WTC11 (cell line): ENCODE measurements at regions not wholly inside any gene's neighbourhood (a gene's known extent, or its start where the extent isn't known, plus 50 kb on each side); places are given as distances from the start of the nearest gene placed in this dataset.

ENCODE experiments used
- ATAC-seq: fragments of 200-7000 bp; cut with Tn5 transposase; 2 replicates; pipeline ENCODE4 v1.10.0; 2021; ENCODE audit warnings: mild to moderate bottlenecking, moderate library complexity
- CTCF ChIA-PET: fragments of 300-600 bp; sonication (Branson Sonifier 250); formaldehyde crosslinking; loops from one replicate; lab custom pipeline; 2021; ENCODE audit warnings: antibody characterized with exemption; lab: Charles Lee
- POLR2A ChIA-PET: fragments of 350-600 bp; sonication (Branson Sonifier 250); formaldehyde crosslinking; loops from one replicate; lab custom pipeline; 2021; ENCODE audit warnings: antibody characterized with exemption; lab: Charles Lee
- DNase-seq: peaks from one replicate; pipeline ENCODE4 v3.0.0; 2021; ENCODE audit warnings: low spot score
- H3K27ac Mint-ChIP-seq: 2 replicates; pipeline ENCODE4 v1.8.0; 2021; ENCODE audit warnings: mixed read lengths
- H3K27me3 Mint-ChIP-seq: 2 replicates; pipeline ENCODE4 v1.8.0; 2021; ENCODE audit warnings: low read depth, mild to moderate bottlenecking, moderate library complexity, mixed read lengths
- H3K36me3 Mint-ChIP-seq: 2 replicates; pipeline ENCODE4 v1.8.0; 2021; ENCODE audit warnings: mixed read lengths
- H3K4me1 Mint-ChIP-seq: 2 replicates; pipeline ENCODE4 v1.8.0; 2022; ENCODE audit warnings: mixed read lengths
- H3K4me3 Mint-ChIP-seq: 2 replicates; pipeline ENCODE4 v1.8.0; 2021; ENCODE audit warnings: mild to moderate bottlenecking, moderate library complexity, mixed read lengths
- H3K9me3 Mint-ChIP-seq: 2 replicates; pipeline ENCODE4 v1.8.0; 2021; ENCODE audit warnings: mixed read lengths
- ATF1 ChIP-seq: sonication (generic); formaldehyde crosslinking; IDR thresholded peaks from 2 replicates; pipeline ENCODE4 v1.8.1; 2023; ENCODE audit warnings: mild to moderate bottlenecking, moderate library complexity, missing genetic modification reagents
- CBFB ChIP-seq: sonication (generic); formaldehyde crosslinking; IDR thresholded peaks from 2 replicates; pipeline ENCODE4 v1.8.1; 2022; ENCODE audit warnings: mild to moderate bottlenecking, low read depth, missing genetic modification reagents
- CTCF ChIP-seq: fragments of 200-600 bp; IDR thresholded peaks from 2 replicates; pipeline ENCODE4 v1.8.0; 2022; ENCODE audit warnings: antibody characterized with exemption
- E2F1 ChIP-seq: sonication (generic); formaldehyde crosslinking; IDR thresholded peaks from 2 replicates; pipeline ENCODE4 v1.8.0; 2022; ENCODE audit warnings: mild to moderate bottlenecking, missing genetic modification reagents
- E2F4 ChIP-seq: sonication (generic); formaldehyde crosslinking; IDR thresholded peaks from 2 replicates; pipeline ENCODE4 v1.8.1; 2022; ENCODE audit warnings: low read depth, mild to moderate bottlenecking, moderate library complexity, missing genetic modification reagents, borderline replicate concordance
- ETV6 ChIP-seq: sonication (generic); formaldehyde crosslinking; IDR thresholded peaks from 2 replicates; pipeline ENCODE4 v1.8.1; 2022; ENCODE audit warnings: mild to moderate bottlenecking, missing genetic modification reagents
- FOXJ3 ChIP-seq: sonication (generic); formaldehyde crosslinking; IDR thresholded peaks from 2 replicates; pipeline ENCODE4 v1.9.0; 2021; ENCODE audit warnings: missing genetic modification reagents, mild to moderate bottlenecking, borderline replicate concordance
- GTF2I ChIP-seq: fragments of 250-450 bp; sonication (Bioruptor Pico); conservative IDR thresholded peaks from 2 replicates; pipeline ENCODE4 v1.4.0; 2021; ENCODE audit warnings: mild to moderate bottlenecking
- MLX ChIP-seq: sonication (generic); formaldehyde crosslinking; IDR thresholded peaks from 2 replicates; pipeline ENCODE4 v1.8.1; 2023; ENCODE audit warnings: mild to moderate bottlenecking, missing genetic modification reagents, moderate library complexity
- NFYB ChIP-seq: sonication (generic); formaldehyde crosslinking; conservative IDR thresholded peaks from 2 replicates; pipeline ENCODE4 v1.8.0; 2022; ENCODE audit warnings: low read depth, missing genetic modification reagents
- NR1H2 ChIP-seq: sonication (generic); formaldehyde crosslinking; IDR thresholded peaks from 2 replicates; pipeline ENCODE4 v1.9.0; 2021; ENCODE audit warnings: mild to moderate bottlenecking, moderate library complexity, missing genetic modification reagents
- NR3C1 ChIP-seq: sonication (generic); formaldehyde crosslinking; conservative IDR thresholded peaks from 2 replicates; pipeline ENCODE4 v1.8.1; 2023; ENCODE audit warnings: low read depth, mild to moderate bottlenecking, missing genetic modification reagents
- PRRX2 ChIP-seq: fragments of 250-450 bp; sonication (Bioruptor Pico); IDR thresholded peaks from 2 replicates; pipeline ENCODE4 v1.8.0; 2021; ENCODE audit warnings: mild to moderate bottlenecking
- RELA ChIP-seq: sonication (generic); formaldehyde crosslinking; IDR thresholded peaks from 2 replicates; pipeline ENCODE4 v1.8.1; 2022; ENCODE audit warnings: missing genetic modification reagents, mild to moderate bottlenecking, borderline replicate concordance
- SMAD3 ChIP-seq: sonication (generic); formaldehyde crosslinking; IDR thresholded peaks from 2 replicates; pipeline ENCODE4 v1.8.0; 2022; ENCODE audit warnings: missing genetic modification reagents, mild to moderate bottlenecking, borderline replicate concordance
- SMAD4 ChIP-seq: sonication (generic); formaldehyde crosslinking; IDR thresholded peaks from 2 replicates; pipeline ENCODE4 v1.8.0; 2022; ENCODE audit warnings: mild to moderate bottlenecking, missing genetic modification reagents
- ZMAT4 ChIP-seq: fragments of 250-450 bp; sonication (Bioruptor Pico); IDR thresholded peaks from 2 replicates; pipeline ENCODE4 v1.9.0; 2021; ENCODE audit warnings: mild to moderate bottlenecking
- ZNF281 ChIP-seq: sonication (generic); formaldehyde crosslinking; IDR thresholded peaks from 2 replicates; pipeline ENCODE4 v1.8.0; 2023; ENCODE audit warnings: mild to moderate bottlenecking, missing genetic modification reagents
- ZNF317 ChIP-seq: sonication (generic); formaldehyde crosslinking; IDR thresholded peaks from 2 replicates; pipeline ENCODE4 v1.8.1; 2023; ENCODE audit warnings: low read depth, mild to moderate bottlenecking, moderate library complexity, missing genetic modification reagents, borderline replicate concordance
- ZNF425 ChIP-seq: fragments of 250-450 bp; sonication (Bioruptor Pico); conservative IDR thresholded peaks from 2 replicates; pipeline ENCODE4 v1.9.0; 2021; ENCODE audit warnings: mild to moderate bottlenecking
- ZNF532 ChIP-seq: fragments of 250-450 bp; sonication (Bioruptor Pico); IDR thresholded peaks from 2 replicates; pipeline ENCODE4 v1.9.0; 2021; ENCODE audit warnings: mild to moderate bottlenecking, borderline replicate concordance

- TF ChIP-seq ZNF317 (CRISPR knock-in tag) (no peak), ATF1 (CRISPR knock-in tag) (no peak)
These were observed 1288.6 kb upstream of the CITED2 start (continued) for GRCh38 chr6:140663094-140663493.

- ATAC-seq, result no peak
- H3K4me1 Mint-ChIP-seq, result no peaks in the 10 kb centered on the region
- no peaks in the 10 kb centered on the region for H3K27me3 Mint-ChIP-seq
- CTCF ChIA-PET, result no interaction called here
- no peaks in the 10 kb centered on the region for H3K9me3 Mint-ChIP-seq
- DNase-seq, result no peak
- H3K4me3 Mint-ChIP-seq, result no peak overlapping the region
- no peaks in the 10 kb centered on the region for H3K36me3 Mint-ChIP-seq
- no peak overlapping the region for H3K27ac Mint-ChIP-seq
- TF ChIP-seq SMAD4 (CRISPR knock-in tag) (no peak), NR3C1 (CRISPR knock-in tag) (no peak), ZNF317 (CRISPR knock-in tag) (no peak), ZMAT4 (no peak), FOXJ3 (CRISPR knock-in tag) (no peak), ZNF425 (no peak), MLX (CRISPR knock-in tag) (no peak), NFYB (CRISPR knock-in tag) (no peak), PRRX2 (CRISPR knock-in tag) (no peak), E2F1 (CRISPR knock-in tag) (no peak), NR1H2 (CRISPR knock-in tag) (no peak), ZNF281 (CRISPR knock-in tag) (no peak), ZNF532 (no peak), ETV6 (no peak), CTCF (no peak), E2F4 (CRISPR knock-in tag) (no peak), CBFB (CRISPR knock-in tag) (no peak), SMAD3 (CRISPR knock-in tag) (no peak), RELA (CRISPR knock-in tag) (no peak), GTF2I (no peak)
- POLR2A ChIA-PET, result no interaction called here
These were observed 1287.2 kb upstream of the CITED2 start for GRCh38 chr6:140661691-140662090.
